ENCODE measurements at regions not wholly inside any gene's neighbourhood (a gene's known extent, or its start where the extent isn't known, plus 50 kb on each side); places are given as distances from the start of the nearest gene placed in this dataset.
"Not testable (repeated sequence)": the region's sequence is repeated elsewhere in the genome, so short reads cannot be mapped to it uniquely, and the experiment has no call there.

DNA sequence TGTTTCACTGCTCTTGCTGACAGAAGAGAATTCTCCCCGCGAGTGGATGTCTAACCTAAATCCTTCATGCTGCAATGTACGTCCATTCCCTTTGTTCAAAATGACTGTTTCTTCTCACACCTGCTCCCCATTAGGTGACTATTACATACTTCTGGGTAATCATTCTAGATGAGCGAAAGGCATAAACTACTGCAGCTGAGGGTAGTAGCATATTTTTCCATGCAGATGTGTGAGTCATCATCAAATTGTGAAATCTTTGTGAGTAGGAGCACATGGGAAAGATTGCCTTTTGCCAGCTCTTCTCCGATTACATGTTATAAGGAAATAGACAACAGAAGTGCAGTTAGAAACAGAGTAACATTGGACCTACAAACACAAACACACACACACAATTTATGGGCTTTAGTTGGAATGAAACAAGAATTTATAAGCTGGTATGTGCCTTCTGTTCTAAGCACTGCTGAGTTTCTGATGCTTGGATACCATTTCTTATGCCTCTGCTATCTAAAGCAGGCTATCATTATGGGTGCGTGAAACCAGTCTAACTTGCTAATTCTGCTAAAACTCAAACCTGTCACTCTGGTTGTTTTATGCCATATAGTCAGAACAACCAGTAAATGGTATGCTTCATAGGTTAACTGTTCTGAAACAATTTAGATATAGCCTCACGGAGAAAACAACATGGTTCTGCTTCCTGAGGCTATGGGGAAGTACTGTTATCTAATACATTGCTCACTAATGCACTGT is 346.9 kb upstream of the PSMD7 start:
- no peak for DNase-seq

DNA sequence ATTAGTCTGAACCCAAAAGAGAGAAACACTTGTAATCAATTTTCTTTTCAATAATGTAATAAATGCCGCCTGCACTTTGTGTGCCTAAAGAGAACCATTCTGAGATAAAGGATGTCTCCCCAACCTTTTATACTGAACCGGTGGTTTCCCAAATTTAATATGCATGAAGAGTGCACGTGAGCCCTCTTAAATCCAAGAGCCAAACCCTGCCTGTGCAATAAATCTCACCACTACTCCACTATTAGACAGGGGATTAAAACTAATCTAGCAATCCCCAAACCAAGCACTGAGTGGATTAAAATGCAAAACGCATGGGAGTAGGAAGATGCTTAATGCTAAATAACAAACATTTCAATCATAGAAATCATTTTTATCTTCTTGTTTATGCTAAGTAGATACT is 351.0 kb upstream of the PSMD7 start:
- no peak for DNase-seq

DNA sequence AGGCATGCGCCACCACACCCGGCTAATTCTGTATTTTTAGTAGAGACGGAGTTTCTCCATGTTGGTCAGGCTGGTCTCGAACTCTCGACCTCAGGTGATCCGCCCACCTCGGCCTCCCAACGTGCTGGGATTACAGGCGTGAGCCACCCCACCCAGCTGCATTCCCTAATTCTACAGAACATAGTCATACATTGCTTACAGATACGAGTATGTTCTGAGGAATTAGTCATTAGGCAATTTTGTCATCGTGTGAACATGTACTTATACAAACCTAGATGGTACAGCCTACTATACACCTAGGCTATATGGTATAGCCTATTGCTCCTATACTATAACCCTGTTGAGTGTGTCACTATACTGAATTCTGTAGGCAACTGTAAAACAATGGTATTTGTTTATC is 353.4 kb upstream of the PSMD7 start:
- not testable (repeated sequence) for DNase-seq

DNA sequence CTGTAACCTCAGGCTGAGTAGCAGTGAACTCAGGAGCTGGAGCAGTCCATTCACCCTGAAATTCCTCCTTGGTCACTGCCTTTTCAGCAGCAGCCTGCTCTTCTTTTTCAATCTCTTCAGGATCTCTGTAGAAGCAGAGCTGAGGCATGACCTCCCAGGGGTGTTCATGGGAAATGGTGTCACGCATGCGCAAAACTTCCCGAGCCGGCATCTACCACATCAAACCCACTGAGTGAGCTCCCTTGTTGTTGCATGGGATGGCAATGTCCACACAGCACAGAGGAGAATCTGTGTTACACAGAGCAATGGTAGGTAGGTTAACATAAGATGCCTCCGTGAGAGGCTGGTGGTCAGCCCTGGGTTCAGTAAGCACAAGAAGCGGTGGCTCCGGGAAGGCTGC is 355.8 kb upstream of the PSMD7 start:
- not testable (repeated sequence) for DNase-seq

DNA sequence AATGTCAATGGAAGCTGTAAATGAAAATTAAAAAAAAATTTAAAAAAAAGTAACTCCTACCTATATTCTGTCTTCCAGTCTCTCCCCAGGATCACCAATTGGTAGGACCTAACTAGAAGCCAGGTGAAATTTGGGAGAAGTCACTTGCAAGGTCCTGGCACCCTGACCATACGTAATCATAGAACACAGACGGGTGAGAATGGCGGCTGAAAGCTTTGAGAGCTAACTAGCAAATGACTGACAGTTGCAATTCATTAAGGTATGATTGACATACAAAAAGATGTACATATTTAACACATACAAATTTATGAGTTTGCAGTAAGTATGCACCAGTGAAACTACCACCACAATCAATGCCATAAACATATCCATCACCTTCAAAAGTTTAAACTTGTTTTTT is 372.7 kb upstream of the PSMD7 start:
- DNase-seq: no peak

DNA sequence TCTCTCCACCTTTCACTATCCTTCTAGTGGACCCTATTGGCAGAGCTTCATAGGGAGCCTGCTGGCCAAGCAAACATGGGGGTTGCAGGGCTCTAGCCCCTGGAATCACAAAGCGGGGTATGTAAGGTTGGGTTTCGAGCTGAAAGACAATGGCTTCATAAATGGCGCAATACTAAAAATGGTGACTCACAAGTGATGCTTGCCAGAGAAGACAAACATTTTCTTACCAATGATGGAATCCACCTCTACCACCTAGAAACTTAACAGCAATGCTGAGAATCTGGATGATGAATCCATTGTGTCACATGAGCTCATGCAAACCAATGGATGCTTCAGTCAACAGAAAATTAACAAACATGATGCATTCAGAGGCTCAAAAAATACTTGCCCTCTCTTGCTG is 375.3 kb upstream of the PSMD7 start:
- DNase-seq: no peak

DNA sequence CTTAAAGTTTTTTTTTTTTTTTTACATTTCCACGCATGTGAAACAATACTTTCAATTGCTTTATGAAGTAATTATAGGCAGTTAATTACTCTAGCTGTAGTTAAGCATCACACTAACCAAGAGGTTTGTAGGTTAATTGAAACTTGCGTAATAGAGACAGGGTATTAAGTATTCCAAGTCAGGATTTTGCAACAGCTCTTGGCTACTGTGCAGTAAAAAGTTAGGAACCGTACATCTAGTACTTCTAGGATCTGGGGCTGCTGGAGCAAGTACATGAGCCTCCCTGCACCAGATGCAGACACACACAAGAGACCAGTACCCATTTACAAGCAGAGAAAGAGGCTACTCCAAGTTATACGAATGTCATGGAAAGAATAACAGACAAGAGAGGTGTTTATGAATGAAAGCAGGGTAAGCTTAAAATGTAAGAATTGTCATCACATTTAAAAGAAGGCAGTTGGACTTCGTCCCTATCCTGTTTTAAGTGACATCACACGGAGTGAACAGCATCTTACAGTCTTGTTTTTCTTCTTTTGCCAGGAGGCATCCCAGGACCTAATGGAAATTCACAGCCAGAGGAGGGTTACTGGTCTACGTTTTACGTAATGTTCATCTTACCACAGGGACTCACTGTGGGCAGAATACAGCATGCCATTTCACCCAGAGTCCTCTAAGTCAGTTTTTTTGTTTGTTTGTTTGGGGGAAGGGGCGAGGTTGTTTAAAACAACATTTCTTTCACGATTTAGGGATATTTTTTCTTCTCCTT is 379.6 kb upstream of the PSMD7 start:
- DNase-seq: no peak

DNA sequence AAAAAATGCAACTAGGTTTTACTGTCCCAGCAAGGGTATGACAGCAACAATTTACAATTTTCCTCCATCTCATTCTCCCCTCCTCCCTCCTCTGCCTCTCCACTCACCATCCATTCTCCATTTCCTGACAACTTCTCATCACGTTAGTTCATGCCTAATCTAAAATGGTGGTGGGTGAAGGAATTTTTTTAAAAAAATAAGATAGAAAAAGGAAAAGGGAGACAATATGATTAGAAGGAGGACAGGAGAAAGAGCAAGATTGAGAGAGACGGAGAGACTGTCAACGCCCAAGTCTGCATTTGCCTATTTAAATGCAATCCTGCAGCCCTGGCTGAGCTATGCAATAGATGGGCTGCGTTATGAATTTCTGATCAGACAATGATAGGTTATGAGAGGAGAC is 380.7 kb upstream of the PSMD7 start:
- DNase-seq: no peak

DNA sequence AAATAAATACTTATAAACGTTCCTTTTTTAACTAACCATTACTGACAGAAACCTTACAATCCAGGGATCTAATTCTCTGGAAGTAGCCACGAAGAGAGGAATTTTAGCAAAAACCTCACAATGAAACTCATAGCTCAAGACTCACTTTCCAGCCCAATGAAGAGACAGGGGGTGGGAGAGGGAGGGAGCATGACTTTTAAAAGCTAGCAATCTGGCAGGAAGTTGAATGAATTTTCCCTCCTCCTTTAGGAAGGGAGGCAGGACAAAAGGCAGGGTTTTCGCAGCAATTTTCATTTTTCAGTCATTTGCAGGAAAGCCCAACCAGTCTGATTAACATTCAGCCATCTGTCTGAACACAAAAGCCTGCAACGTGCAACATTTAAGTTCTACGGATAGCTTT is 381.5 kb upstream of the PSMD7 start:
- no peak for DNase-seq

DNA sequence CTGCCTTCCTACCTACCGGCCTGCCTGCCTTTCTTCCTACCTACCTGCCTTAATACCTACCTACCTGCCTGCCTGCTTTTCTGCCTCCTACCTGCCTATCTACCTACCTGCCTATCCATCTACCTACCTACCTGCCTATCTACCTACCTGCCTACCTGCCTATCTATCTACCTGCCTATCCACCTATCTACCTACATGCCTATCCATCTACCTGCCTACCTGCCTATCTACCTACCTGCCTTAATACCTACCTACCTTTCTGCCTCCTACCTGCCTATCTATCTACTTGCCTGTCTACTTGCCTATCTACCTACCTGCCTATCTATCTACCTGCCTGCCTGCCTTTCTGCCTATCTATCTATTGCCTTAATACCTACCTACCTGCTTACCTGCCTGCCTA is 383.8 kb upstream of the PSMD7 start:
- no peak for DNase-seq

DNA sequence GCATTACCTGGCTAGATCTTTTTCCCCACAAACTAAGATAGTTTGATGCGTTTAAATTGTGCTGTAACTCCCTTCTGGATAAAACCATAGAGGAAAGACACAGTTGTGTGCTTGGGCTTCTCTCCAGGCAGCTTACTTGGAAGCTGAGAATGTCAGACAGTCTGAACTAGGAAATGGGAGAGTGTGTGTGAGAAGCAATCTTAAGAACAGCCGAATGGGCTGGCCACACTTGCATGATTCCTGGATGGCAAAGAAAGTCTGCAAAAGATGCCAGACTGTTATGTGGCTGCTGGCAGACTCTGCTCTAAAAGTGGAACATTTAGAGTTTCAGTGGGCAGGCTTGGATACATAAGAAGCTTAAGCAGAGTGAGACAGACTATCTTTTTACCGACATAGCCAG is 384.3 kb upstream of the PSMD7 start:
- DNase-seq: no peak

DNA sequence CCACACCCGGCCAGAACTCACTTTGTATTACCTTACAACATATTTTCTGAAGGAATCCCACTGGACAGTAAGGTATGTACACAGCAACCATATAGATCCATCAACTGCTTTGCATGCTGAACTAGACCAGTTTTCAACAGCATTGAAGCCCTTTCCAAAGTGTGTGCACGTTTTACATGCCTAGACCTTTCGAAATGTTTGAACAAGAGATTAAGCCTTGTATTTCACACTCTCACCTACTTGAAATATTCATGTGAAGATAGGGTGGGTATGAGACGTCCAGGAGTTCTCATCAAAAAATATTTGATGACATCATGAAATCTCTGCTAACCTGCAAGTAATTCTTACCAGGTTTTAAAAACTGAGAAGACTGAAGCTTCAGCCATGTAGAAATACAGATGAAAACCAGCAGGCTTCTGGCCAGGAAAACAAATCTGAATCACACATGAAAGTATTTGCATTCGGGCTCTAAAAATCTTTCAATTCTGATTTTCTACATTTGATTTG is 387.0 kb upstream of the PSMD7 start:
- no peak for DNase-seq

DNA sequence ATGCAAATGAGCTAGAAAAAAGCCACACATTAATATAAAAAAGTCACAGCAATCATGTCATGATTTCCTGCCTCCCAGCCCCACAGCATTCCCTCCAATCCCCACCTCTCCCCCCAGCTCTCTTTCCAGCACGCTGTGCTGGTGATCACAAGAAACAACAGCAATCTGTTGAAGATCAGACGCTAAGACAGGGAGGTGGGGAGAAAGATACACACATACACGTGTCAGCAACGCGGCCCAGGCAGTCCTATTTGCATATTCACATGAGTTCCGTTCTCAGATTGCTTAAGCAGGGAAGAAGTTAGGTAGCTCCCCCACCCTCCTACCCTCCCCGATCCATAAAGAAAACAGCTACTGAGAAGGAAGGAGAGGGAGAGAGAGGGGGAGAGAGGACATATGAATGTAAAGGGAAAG is 405.5 kb upstream of the PSMD7 start:
- DNase-seq: peak; percentile 6

DNA sequence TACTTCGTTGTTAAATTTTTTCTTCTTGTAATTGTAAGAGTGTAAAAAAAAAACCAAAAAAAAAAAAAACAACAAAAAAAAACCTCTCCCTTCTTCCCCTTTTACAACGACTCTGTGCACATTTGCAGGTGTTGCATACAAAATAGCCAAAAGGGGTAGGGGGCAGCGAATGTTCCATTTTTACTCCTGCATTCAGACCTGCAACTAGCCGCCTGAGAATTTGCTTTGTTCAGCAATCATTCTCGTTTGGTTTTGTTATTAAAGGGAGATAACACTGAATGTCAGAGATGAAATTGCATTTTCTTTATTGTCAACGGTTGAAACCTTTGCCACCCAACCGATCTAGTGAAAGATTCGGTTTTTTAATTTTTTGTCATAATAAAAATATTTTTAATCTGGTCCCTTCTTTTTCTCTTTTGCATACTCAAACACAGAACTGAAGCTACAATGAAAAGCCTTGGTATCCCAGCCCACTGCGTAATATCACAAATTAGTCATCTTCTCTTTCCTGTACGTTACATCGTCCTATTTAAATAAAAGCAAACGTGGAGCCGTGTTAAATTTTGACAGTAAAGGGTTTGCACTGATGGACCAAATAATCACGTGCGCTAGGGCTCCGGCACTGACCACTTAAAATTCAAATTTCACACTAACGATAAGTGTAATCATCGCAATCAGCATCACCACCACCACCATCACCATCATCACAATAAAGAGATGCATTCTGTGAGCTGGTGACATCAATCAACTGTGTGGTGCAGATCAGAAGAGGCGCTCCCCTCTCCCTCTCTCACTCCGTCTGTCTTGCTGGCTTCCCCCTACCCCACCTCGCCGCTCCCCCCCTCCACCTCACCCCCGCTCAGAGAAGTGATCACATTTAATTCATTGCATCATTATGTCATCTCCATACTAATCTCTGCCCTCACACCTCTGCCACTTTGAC is 406.2 kb upstream of the PSMD7 start:
- no peak for DNase-seq

DNA sequence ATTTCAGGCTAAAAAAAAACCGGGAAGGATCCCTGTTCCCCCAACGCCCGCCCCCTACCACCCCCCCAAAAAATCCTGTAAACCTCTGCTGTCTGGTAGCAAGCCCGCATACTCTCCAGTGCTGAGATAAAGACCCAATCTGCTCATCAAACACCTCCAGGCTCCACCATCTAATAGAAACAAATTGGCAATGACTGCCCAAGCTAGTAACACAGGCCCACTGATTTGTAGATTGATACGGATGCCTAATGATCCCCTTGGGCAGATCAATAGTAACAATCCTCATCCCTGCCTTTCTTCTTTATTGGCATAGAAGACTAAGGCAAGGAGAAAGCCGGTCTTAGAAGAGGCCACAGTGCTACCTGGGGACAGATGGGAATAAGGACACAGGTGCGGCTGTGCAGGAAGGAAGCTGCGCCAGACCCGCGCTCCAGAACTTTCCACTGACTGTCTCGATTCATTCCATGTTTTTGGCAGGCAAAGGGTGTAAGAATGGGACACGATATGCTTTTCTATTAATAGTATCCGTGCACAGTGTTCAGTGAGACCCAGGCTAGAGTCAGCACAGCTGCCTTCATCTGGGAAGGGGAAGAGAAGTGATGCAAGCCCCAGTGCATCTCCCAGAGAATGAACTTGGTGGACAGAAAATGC is 407.6 kb upstream of the PSMD7 start:
- no peak for DNase-seq

DNA sequence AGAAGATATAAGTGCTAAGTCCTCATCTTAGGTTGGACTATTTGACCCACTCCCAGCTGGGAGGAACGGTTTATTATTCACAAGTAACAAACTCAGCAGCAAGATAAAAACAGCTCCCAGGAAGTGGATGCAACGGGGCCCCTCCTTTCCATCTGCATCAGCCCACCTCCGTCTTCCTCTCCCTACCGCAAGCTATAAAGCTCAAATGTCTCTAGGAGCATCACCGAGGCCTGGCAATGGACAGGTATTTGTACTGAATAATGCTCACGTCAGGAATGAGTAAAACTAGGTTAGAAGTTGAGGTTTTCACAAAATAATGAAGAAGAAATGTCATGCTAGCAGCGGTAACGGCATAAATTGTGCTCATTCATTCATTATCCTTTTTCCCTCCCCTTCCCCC is 408.7 kb upstream of the PSMD7 start:
- no peak for DNase-seq

DNA sequence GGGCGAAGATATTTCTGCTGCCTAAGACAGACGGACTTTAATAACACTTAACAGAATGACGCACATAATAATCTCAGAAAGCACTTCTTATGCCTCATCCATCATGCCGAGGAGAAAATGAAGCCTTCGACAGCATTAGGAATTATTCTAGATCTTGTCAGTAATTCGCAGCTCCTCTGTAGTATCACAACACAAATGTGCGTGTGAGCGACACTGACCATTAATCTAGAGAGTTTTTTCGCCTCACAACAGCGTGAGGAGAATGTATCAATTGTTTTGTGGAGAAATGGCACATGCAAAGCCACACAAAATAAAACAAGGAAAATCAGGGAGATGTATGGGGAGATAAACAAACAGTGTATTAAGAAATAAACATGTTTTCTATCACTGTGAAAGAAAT is 410.2 kb upstream of the PSMD7 start:
- no peak for DNase-seq

DNA sequence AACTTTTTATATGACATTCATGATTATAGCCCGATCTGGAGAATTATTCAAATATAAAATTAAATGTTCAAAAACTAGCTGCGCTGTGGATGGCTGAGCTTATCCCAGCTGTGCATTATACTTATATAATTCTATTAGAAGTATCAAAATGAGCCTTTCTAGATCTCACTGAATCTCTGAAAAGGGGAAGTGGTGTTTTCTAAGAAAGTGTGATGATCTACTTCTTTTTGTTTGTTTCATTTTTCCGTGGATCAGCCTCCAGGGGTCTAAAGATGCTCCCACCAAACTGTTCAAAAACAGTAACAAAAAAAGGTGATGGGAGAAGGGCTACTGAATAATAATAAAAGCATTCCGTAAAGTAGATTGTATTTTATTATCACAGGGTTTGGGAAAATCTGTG is 411.3 kb upstream of the PSMD7 start:
- no peak for DNase-seq

DNA sequence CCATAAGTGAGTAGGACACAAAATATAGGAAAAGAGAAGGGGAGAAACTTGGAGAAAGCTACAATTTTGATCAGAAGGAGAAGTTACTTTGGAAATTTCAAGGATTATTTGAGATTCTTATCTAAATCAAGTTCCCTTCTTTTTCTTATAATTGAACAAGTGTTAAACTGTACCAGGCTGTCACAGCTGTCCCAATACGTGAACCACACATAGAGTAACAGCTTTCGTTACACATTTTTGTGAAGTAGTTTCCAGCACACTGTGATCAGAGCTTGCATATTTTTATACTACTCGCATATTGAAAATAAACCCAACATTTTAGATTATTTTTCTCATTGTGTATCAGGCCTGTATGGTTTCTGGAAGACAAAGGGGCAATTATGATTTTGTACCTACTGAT is 412.8 kb upstream of the PSMD7 start:
- DNase-seq: no peak

DNA sequence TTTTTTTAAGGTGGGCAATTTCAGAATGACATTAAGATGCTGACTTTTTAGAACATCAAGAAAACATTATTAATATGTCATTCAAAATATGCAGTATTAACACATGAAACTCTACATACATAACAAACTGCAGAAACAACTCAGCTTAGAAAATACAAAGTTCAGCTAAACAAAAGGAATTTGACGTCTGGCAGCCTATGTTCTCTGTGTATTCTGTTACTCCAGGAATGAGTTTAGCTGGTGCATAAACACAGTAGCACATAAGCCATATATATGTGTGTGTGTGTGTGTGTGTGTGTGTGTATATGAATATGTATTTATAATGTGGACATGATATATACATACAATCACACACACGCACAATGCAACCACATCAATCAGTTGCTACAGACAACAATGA is 413.5 kb upstream of the PSMD7 start:
- no peak for DNase-seq

DNA sequence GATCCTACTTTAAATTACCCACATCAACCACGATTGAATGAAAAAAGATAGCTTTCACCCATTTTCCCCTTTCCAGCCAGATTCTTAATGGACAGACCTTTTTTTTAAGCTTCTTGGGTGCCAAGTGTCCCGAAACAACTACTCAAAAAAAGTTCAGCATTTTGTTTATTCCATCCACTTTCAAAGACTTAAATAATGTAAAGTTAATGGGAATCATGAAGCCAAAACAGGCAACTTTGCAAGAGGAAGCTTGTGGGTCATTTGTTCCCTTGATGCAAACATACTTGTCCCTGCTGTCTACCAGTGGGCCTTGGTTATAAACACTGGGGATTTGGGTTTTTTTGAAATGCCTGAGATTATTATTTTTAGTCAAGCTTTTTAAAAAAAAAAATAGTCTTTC is 414.0 kb upstream of the PSMD7 start:
- DNase-seq: no peak

DNA sequence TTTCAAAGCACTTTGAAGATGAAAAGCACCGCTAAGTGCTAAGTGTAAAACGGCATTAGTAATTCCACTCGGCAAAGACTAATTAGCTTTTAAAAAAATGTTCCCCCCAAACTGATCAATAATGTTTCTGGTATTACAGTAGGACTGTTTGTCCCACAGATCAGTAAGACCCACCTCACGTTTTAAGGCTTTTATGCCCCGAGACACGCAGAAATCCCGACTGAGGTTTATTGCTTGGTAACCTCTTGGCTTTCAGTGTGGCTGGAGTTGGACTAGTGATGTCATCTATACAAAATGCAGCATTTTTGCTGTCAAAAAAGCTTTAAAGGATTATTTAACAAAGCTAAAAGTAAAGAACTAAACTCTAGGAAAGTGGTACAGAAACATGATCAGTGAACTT is 414.6 kb upstream of the PSMD7 start:
- no peak for DNase-seq

DNA sequence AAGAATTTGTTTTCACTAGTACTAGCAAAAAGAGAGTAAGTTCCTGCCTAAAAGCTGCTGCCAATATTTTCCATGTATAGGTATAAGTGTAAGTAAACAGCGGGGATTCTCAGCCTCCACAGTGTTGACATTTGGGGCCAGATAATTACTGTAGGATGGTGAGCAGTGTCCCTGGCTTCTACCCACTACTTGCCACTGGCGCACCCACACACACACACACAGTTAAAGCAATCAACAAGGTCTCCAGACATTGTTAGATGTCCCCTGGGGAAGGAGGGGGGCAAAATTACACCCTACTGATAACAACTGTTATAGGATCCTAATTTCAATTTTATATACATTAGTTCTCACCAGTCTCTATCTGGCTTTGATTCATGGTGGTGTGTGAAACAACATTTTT is 417.0 kb upstream of the PSMD7 start:
- DNase-seq: no peak

Data from stimulated activated CD4-positive, alpha-beta T cell treated with anti-CD3 and anti-CD28 coated beads, Interleukin-15, amount 100 ng/mL, for 24 hours (primary cell).